Iris pigment epithelial cell (primary cell): ENCODE measurements at regions not wholly inside any gene's neighbourhood (a gene's known extent, or its start where the extent isn't known, plus 50 kb on each side); places are given as distances from the start of the nearest gene placed in this dataset.

Source experiments
- DNase-seq: peaks from one replicate; pipeline ENCODE4 v3.0.0-alpha.2; 2011; ENCODE audit warnings: low read depth

DNA sequence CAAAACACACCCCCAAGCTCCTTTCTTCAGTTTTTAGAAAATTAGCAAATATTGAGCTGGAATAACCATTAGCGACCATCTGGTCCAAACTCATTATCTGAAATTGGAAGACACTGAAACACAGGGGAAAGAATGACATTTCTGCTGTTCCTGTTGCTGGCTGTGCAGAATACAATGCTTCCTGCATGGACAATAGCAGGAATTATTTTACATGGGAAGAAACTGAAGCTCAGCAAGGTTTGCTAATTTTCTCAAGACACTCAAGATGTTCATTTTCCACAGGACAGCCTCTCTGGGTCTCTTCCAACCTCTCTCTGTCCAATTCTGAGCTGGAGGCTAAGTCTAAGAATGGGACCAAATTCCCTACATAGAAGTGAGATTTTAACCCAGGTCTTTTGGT is 81.9 kb upstream of the TNS3 start:
- DNase-seq = no peak

DNA sequence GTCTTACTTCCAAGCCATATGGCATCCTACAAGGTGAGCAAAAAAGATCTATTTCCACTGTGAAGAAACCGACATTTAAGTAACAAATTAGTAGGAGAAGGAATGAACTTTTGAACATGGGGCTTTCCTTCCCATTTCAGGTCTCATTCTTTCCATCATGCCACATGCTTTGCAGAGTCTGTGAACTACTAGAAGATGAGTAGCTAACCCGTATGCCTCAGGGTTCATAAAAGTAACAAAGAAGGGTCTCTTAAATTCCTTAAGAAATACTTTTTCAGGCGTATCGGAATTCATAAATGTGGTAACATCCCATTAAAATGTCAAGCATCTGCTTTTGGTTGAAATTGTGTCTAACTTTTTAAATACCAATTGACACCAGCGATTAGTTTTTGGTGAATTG is 81.3 kb upstream of the TNS3 start:
- no peak for DNase-seq

DNA sequence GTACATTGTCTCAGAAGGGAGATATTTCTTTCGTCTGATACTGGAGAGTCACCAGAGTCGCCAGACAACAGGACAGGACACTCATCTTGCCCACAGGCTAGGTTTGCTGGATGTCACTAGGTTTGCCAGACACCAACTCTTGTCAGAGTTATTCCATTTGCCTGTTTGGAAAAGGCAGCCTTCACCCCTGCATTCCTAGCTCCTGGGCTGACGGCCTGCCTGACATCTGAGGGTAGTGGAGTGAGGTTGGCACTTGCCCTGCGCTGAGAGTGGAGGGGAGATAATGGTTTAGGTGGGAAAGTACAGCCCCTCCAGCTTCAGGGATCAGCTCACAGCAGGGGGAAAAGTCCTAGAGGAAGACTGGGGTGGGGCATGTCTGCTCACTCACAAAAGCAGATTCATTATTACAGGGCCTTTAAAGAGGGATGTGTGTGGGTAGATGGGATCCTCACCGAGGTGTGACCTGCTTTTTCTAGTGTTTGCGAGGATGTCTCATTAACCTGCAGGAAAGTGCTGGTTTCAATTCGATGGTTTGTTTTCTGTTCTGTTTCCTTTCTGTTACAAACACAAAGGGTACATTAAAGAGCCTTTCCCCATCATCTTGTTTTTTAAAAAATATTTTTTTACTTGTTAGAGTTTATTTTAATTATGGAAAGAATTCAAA is 79.3 kb upstream of the TNS3 start:
- no peak for DNase-seq

DNA sequence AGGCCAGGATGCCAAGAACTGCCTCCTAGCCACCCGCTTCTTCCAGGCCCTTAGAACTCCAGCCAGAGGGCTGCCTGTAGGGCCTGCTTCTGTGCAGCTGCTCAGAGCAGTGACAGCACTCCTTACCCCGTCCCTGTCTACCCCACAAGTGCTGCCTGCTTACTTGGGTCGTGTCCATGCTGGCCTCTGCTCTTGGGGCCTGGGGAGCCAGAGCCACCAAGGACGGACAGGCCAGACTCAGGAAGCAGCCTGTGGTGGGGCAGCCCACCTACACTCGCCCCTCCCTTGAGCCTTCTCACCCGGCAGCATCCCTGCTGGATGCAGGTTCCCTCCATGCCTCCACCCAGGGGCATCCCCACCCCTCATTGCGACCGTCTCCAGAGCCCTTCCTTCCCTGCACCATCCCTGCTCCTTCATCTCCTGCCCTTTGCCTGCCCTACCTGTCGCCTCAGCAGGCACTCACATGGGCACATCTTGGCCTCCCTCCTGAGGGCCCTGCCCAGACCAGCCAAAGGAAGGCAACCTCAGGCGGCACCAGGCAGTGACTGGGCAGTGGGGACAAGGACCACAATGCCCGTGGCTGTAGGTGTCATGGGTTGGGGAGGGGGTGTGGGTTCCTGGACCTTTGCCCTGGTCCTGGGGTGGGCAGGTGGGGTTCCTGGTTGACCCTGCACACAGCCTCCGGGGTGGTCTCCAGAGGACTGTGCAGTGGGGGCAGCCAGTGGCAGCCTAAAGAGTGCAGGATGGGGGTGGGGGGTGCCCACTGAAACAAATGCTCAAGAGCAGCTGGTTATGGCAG is 78.0 kb upstream of the TNS3 start:
- DNase-seq = no peak

DNA sequence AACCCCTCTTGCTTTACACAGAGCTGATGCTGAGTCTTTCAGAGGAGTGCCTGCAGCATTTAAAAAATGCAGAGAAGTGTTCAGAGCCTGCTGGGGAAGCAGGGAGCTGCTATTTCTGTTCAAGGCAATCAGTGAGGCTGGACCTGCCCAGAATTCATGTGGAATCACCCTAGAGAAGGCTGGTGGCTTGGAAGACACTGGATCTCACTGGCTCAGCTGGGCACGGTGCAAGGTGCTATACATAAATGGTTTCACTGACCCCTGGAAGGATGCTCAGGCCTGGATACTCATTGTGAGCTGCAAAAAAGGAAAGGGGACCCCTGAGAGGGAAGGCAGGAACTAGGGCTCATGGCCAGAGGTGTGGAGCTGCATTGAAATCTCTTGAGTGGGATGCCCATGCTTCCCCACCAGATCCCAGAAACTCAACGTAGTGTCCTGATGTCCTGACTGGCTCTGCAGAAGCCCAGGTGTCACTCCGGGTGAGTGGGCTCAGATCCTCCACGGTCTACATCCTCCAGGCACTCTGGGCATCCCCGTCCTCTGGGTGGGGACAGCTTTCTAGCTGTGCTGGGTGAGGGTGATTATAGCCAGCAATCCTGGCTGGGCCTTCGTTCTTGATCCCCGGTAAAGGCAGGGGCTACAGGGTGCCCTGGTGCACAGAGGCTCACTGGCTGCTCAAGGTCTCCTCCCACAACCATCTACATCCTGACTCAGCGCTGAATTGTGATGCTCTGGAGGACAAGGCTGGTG is 77.2 kb upstream of the TNS3 start:
- DNase-seq = no peak

DNA sequence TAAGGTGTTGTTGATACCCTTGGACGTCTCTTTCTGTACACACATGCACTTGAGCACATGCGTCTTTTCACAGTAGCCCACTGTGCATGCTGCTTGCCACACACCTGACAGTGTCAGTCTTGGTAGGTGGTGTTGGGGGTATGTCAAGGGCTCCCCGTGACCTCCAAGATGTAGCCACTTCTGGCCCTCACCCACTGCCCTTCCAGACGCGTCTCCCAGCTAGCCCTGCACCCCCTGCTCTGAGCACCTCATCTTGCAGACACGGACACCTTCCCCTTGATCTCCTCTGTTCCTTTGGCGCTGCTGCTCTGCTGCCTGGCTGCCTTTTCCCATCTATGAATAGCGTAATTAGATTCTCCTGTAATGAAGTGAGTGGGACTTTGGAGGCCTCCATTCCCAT is 75.2 kb upstream of the TNS3 start:
- no peak for DNase-seq

DNA sequence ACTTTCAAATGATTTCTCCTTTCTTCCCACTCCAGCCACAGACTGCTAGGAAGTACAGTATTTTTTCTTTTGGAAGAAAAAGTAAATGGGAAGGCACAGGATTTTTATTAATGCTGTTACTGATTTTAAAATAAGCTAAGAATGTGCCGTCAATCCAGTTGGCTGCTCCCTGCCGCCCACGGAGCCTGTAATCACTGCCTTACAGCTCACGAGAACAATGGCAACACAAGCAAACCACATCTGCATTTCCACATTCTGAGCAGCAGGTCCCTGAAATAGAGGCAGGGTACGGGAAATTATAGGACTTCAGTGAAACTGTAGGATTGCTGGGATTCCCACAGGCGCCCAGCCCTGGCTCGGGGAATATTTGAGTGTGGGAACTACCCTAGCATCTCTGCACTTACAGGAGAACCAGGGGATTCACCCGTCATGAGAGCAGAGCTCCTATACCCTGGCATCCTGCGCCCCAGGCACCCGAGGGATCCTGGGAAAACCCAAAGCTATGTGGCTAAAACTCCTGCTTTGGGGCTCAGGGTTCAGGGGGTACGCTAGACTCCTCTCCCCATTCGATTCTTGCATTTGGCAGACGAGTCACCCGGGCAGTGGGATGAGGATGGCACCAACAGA is 72.9 kb upstream of the TNS3 start:
- peak; percentile 73 for DNase-seq

DNA sequence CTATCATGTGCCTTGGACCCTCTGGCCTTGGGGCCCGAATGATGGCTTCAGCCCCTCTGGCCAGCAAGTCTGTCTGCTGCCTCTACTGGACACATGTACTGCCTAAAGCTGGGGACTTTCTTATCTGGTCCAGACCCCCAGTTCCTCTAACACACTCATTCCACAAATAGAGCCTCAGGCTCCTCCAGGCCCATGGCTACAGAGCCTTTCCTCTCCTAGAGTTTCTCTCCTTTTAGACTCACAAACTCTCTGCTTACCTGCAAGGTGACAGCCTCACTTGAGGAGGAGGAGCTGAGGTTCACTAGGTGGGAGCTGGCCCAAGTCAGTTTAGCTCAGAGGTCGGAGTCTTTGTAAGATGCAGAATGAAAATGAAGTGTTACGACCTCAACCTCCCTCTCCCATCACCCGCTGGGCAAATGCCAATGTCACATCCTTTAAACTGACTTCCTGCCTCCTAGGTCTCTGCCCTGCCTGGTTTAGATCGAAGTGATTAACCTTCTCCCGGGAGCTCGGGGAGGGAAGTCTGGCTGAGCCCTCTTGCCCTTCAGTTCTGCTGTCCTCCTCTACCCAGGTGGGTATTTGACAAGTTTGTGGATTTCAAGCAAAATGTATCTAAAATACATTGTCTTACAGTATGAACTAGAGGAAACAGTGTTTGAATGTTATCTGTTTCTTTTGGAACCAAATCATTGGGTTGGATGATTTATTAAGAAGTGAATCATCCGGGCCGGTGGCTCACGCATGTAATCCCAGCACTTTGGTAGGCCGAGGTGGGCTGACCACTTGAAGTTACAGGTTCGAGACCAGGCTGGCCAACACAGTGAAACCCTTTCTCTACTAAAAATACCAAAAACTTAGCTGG is 71.9 kb upstream of the TNS3 start:
- peak; percentile 68 for DNase-seq

DNA sequence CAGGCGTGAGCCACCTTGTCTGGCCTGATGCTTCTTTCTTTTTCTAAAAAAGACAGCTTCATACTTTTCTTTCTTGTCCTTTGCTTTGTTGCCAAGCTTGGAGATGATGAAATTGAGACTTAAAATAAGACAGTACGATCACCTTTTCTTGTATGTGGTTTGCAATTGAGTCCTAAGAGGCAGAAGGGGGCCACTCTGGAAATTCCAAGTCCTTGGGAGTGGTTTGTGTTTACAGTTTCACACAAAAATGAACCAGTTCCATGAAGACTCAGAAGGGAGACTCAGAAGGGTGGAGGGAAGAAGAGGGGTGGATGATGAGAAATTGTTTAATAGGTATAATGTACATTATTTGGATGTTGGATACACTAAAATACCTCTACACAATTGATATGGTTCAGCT is 70.7 kb upstream of the TNS3 start:
- DNase-seq = peak; percentile 61

DNA sequence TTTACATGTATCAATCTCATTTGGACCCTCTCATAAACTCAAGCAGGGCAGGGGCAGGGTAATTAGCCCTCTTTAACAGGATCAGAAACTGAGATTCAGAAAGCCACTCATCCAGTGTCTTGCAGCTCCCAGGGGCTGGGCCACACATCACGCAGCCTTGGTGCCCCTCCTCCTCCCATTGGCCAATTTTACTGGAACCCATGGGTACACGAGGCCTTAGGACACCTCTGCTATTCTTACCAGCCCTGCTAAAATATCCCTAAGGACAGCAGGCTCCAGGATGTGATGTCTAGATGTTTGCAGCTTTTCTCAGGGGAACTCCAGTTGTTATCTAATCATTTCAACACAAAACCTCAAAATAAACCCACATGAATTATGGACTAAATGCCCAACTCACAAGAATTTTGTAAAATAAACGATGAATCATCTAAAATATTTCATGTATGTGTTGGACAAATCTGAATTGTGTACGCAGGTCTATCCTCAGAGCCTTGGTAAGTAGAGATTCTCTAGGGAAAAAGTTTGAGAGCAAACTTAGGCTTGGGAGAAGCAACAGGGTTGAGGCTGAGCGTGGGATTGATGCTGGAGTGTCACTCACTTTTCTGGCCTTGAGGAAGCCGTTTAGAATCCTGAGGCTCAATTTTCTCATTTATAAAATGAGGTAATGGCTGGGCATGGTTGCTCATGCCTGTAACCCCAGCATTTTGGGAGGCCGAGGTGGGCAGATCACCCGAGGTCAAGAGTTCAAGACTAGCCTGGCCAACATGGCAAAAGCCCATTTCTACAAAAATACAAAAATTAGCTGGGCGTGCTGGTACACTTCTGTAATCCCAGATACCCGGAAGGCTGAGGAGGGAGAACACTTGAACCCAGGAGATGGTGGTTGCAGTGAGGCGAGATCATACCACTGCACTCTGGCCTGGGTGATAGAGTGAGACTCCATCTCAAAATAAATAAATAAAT is 69.7 kb upstream of the TNS3 start:
- peak; percentile 100 for DNase-seq

DNA sequence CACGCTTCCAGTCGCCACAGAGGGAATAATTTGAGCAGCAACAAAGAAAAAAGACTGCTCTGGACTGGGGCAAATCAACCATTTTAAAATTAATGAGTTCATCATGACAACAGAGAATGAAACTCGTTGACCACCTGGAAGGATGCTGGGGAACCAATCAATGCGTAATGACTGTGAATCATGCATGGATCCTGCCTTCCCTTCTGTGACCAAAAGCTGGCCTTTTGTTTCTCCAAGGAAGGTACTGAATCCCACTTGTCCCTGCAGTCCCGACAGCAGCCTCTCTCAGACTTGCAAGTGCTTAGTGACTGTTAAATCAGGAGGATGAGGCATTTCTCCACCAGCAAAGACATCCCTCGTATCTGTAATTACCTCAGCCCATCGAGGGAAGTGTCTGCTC is 68.0 kb upstream of the TNS3 start:
- no peak for DNase-seq

DNA sequence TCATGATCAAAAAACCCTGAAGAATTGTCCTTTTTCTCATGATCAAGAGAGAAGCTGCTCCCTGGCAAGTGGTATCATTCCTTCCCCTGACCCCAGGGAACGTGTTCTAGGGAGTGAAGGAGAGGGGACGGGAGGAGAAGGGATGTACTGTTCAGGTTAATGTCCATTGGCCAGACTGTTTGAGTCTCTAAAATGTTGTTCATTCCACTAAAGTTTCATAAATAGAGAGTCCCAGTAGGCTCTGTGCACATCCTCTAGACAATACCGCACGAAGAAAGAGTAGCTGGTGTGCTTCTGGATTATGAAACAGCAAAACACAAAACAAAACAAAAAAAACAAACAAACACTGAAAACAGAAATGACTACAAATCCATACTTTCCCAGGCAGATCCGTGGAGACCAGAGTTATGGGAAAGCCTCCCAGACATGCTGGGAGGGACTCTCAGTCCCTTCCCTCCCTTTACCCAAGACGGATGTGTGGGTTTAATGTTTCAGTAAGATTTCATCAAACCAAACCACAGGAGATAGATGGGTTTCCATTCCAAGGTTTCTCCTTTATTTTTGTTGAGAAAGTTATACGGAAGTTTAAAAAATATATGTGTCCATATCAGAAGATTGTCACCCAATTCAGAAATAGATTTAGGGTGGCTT is 66.5 kb upstream of the TNS3 start:
- DNase-seq = peak; percentile 92

DNA sequence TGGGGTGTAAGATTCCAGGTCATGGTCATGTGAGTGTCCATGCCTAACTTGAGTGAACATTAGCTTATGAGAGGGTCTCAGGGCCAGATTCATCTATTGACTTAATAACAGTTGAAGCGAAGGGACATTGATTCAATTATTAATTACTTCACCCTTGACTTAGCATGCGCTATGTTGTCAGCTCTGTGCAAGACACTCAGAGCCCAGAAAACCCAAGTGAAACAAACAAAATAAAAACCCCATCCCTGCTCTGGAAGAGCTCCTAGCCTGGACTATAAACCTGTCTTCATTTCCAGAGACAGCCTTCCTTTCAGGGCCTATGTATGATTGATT is 66.0 kb upstream of the TNS3 start:
- DNase-seq = no peak

DNA sequence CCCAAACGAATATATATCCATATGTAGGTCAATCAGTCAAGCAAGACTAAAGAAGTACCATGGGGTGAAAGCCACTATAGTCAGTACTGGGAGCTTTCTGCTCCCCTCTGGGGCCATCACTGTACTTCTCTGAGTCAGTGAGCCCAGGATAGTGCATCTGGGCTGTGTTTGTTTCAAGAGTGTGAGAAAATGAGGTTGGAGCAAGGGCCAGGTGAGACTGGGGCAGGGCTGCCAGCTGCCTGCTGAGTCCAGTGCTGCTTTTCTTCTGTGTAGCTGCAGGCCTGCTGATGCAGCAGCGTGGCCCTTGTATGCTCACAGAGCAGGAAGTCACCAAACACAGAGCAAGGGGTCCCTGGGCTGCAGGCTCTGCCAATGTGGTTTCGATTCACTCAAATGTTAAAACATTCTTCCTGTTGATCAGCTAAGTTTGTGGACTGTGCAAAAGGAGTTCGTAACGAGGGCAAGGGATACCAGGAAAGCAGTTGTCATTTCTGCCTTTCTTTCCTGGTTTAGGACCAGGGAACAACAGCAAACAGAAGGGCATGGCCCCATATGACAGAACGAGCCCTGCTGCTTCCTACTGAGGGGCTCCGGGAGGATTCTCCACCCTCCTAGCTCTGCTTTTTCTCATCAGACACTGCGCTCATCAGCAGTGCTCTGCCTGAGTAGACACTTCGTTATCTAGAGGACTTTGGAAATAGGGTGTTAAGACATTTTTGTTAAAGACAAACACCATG is 65.4 kb upstream of the TNS3 start:
- no peak for DNase-seq

DNA sequence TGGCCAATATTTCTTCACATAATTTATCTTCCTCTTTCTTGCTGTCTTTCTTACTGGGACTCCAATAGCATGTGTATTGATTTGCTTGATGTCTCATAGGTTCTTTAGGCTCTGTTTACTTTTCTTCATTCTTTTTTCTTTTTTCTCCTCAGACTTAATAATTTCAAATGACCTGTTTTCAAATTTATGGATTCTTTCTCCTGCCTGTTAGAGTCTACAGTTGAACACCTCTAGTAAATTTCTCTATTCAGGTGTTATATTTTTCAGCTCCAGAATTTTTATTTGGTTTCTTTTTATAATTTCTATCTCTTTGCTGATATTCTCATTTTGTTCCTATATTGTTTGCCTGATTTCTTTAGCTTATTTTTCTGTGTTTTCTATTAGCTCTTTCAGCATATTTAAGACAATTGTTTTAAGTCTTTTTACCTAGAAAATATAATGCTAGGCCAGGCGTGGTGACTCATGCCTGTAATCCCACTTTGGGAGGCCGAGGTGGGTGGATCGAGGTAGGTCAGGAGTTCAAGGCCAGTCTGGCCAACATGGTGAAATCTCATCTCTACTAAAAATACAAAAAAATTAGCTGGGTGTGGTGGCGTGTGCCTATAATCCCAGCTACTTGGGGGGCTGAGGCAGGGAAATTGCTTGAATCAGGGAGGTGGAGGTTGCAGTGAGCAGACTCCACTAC is 61.9 kb upstream of the TNS3 start:
- peak; percentile 78 for DNase-seq

DNA sequence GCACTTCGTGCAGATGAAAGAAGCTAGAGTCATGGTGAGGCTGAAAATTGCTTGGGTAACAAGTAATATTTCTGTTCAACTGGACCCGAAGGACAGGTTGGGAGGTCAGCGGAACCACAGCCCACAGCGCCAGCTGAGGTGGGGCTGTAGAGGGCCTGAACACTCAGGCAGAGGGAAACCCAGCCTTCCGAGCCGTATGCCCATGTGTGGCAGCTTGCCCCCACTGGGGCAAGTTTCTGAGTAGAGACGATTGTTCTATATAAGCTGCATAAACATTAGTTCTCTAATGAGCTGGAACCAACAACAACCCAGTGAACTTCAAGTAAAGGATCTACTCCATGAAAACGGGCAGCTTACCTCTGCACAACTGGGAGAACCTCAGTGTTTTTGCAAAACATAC is 58.4 kb upstream of the TNS3 start:
- DNase-seq = no peak

DNA sequence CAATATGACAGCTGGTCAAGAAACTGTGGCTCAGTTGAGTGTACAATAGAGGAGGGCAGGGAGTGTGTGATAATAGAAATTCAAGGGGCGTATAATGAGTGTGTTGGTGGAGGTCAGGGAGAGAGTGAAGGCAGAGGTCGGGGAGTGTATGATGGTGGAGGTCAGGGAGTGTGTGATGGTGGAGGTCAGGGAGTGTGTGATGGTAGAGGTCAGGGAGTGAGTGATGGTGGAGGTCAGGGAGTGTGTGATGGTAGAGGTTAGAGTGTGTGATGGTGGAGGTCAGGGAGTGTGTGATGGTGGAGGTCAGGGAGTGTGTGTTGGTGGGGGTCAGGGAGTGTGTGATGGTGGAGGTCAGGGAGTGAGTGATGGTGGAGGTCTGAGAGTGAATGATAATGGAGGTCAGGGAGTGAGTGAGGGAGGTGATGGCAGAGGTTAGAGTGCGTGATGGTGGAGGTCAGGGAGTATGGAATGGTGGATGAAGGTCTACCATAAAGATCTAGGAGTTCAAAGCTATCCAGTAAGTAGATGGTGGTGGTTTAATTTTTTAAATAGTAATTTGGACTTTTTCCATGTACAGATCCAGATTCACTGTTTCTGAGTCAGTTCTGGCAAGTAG is 57.7 kb upstream of the TNS3 start:
- no peak for DNase-seq

DNA sequence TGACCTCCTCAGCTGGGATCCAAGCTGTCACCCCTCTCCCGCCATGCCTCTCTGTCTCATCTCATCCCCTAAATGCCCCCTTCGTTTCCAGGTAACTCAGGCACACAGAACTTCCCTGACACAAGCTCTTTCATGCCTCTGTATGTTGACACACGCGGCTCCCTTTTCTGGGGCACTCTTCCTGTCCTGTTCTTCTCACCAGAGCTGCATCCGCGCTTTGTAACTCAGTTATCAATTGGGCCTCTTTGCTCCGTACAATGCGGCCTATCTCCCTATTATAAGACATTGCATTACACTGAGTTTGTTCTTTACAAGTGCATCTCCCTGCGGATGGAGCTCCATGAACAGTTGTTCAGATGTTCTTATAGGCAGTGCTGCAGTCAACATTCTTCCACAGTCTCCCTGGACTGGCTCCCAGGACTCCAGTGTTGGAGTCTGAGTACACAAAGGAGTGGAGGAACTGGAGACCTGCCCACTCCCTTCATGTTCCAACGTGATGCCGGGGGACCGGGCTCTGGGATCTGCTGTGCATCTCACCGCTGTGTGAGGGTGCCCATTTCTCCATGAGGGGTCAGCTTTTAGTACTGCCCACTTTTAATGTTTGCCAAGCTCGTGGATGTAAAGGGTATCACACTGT is 56.9 kb upstream of the TNS3 start:
- DNase-seq = peak; percentile 39
